BJ (cell line): ENCODE measurements at regions not wholly inside any gene's neighbourhood (a gene's known extent, or its start where the extent isn't known, plus 50 kb on each side); places are given as distances from the start of the nearest gene placed in this dataset.

ENCODE experiments used
- CTCF ChIA-PET: fragments of 350-600 bp; formaldehyde crosslinking; extraction: SDS; loops from one replicate; lab custom pipeline; 2021; ENCODE audit warnings: antibody characterized with exemption, inconsistent platforms; lab: Yijun Ruan, JAX
- POLR2A ChIA-PET: fragments of 300-600 bp; sonication (Branson Sonifier 250); formaldehyde crosslinking; extraction: SDS; loops from one replicate; lab custom pipeline; 2021; ENCODE audit warnings: antibody characterized with exemption; lab: Charles Lee
- DNase-seq: peaks from one replicate; pipeline ENCODE4 v3.0.0-alpha.2; 2011; ENCODE audit warnings: low read depth
- H3K27me3 ChIP-seq: 2 replicates; pipeline ENCODE4 v1.6.0; 2011; ENCODE audit warnings: low read length; ENCODE audit not compliant: control insufficient read depth, insufficient read depth
- H3K36me3 ChIP-seq: 2 replicates; pipeline ENCODE4 v1.5.1; 2011; ENCODE audit warnings: low read length; ENCODE audit not compliant: control insufficient read depth, insufficient read depth
- H3K4me3 ChIP-seq: 2 replicates; pipeline ENCODE4 v1.5.1; 2011; ENCODE audit warnings: low read depth, mild to moderate bottlenecking, control low read depth, low read length
- CTCF ChIP-seq: IDR thresholded peaks from 2 replicates; pipeline ENCODE4 v1.5.1; 2011; ENCODE audit warnings: low read depth, mild to moderate bottlenecking, control low read depth, inconsistent platforms, low read length, moderate library complexity; ENCODE audit not compliant: insufficient read depth

- CTCF ChIA-PET: no interaction called here
- TF ChIP-seq CTCF: no peak
- POLR2A ChIA-PET: no interaction called here
Measured at GRCh38 chr6:118761645-118762044, 110.3 kb upstream of the CEP85L start.

GRCh38 chr6:118758946-118759345 is 107.6 kb upstream of the CEP85L start:
- no peaks in the 10 kb centered on the region; the same call in 1 of the 2 replicates for H3K27me3 ChIP-seq
- DNase-seq: no peak
- H3K4me3 ChIP-seq: no peak overlapping the region
- no peaks in the 10 kb centered on the region for H3K36me3 ChIP-seq
- TF ChIP-seq CTCF: no peak
- ChIA-PET CTCF (interaction anchor here (1.3 kb wide), 1 partner anchor 13 kb away, joined by 3 read pairs; no protein-coding TSS in a partner anchor), POLR2A (no interaction called here)

More at GRCh38 chr6:118761645-118762044, 110.3 kb upstream of the CEP85L start:
- DNase-seq: no peak
- H3K4me3 ChIP-seq: no peak overlapping the region
- no peaks in the 10 kb centered on the region; the same call in 1 of the 2 replicates for H3K27me3 ChIP-seq
- no peaks in the 10 kb centered on the region for H3K36me3 ChIP-seq

GRCh38 chr6:118755941-118756646 is 104.7 kb upstream of the CEP85L start:
- POLR2A ChIA-PET: no interaction called here

GRCh38 chr6:118752803-118753202 is 101.4 kb upstream of the CEP85L start:
- no peak for DNase-seq
- CTCF ChIA-PET: interaction anchor here (0.6 kb wide), 1 partner anchor 334 kb away, joined by 4 read pairs; no protein-coding TSS in a partner anchor
- Histone ChIP-seq H3K27me3 (no peaks in the 10 kb centered on the region), H3K36me3 (no peaks in the 10 kb centered on the region), H3K4me3 (no peak overlapping the region)
- no peak for TF ChIP-seq CTCF
- POLR2A ChIA-PET: no interaction called here

More at GRCh38 chr6:118755941-118756646, 104.7 kb upstream of the CEP85L start:
- Histone ChIP-seq H3K4me3 (no peak overlapping the region), H3K36me3 (no peaks in the 10 kb centered on the region), H3K27me3 (no peaks in the 10 kb centered on the region)
- no peak for TF ChIP-seq CTCF
- no peak for DNase-seq
- CTCF ChIA-PET: no interaction called here

- H3K4me3 ChIP-seq: no peak overlapping the region
- ChIA-PET POLR2A (no interaction called here), CTCF (no interaction called here)
- no peaks in the 10 kb centered on the region for H3K27me3 ChIP-seq
- H3K36me3 ChIP-seq: no peaks in the 10 kb centered on the region
- DNase-seq: no peak
- no peak for TF ChIP-seq CTCF
Measured at GRCh38 chr6:118751072-118751471, 99.7 kb upstream of the CEP85L start.
